ENCODE measurements at regions not wholly inside any gene's neighbourhood (a gene's known extent, or its start where the extent isn't known, plus 50 kb on each side); places are given as distances from the start of the nearest gene placed in this dataset.
"Not testable (repeated sequence)": the region's sequence is repeated elsewhere in the genome, so short reads cannot be mapped to it uniquely, and the experiment has no call there.

GRCh38 chr10:30763918-30764317, 134.4 kb upstream of the LYZL2 start:
- DNase-seq (ENCODE audit: low read depth) = no peak

GRCh38 chr10:30762620-30763019, 133.1 kb upstream of the LYZL2 start:
- no peak for DNase-seq (ENCODE audit: low read depth)

GRCh38 chr10:30759423-30759822, 129.9 kb upstream of the LYZL2 start:
- DNase-seq (ENCODE audit: low read depth) = no peak

GRCh38 chr10:30758338-30758737, 128.8 kb upstream of the LYZL2 start:
- no peak for DNase-seq (ENCODE audit: low read depth)

GRCh38 chr10:30756896-30757295, 127.3 kb upstream of the LYZL2 start:
- no peak for DNase-seq (ENCODE audit: low read depth)

GRCh38 chr10:30756151-30756550, 126.6 kb upstream of the LYZL2 start:
- no peak for DNase-seq (ENCODE audit: low read depth)

GRCh38 chr10:30755441-30755953, 125.9 kb upstream of the LYZL2 start:
- no peak for DNase-seq (ENCODE audit: low read depth)

- no peak for DNase-seq (ENCODE audit: low read depth)
These were observed 122.9 kb upstream of the LYZL2 start for GRCh38 chr10:30752481-30752881.

- peak; percentile 15 for DNase-seq (ENCODE audit: low read depth)
These were observed 122.3 kb upstream of the LYZL2 start for GRCh38 chr10:30751678-30752331.

- no peak for DNase-seq (ENCODE audit: low read depth)
These were observed 121.6 kb upstream of the LYZL2 start for GRCh38 chr10:30750971-30751677.

GRCh38 chr10:30749385-30749784, 119.8 kb upstream of the LYZL2 start:
- no peak for DNase-seq (ENCODE audit: low read depth)

GRCh38 chr10:30748152-30748973, 118.8 kb upstream of the LYZL2 start:
- no peak for DNase-seq (ENCODE audit: low read depth)

- DNase-seq (ENCODE audit: low read depth) = no peak
These were observed 118.1 kb upstream of the LYZL2 start for GRCh38 chr10:30747633-30748032.

GRCh38 chr10:30745953-30746352, 116.4 kb upstream of the LYZL2 start:
- DNase-seq (ENCODE audit: low read depth) = no peak

GRCh38 chr10:30744106-30744505, 114.6 kb upstream of the LYZL2 start:
- no peak for DNase-seq (ENCODE audit: low read depth)

- no peak for DNase-seq (ENCODE audit: low read depth)
These were observed 114.0 kb upstream of the LYZL2 start for GRCh38 chr10:30743586-30743985.

GRCh38 chr10:30742471-30742870, 112.9 kb upstream of the LYZL2 start:
- DNase-seq (ENCODE audit: low read depth) = no peak

GRCh38 chr10:30740774-30741173, 111.2 kb upstream of the LYZL2 start:
- DNase-seq (ENCODE audit: low read depth) = not testable (repeated sequence)

GRCh38 chr10:30738416-30738815, 108.9 kb upstream of the LYZL2 start:
- DNase-seq (ENCODE audit: low read depth) = no peak

- no peak for DNase-seq (ENCODE audit: low read depth)
These were observed 108.4 kb upstream of the LYZL2 start for GRCh38 chr10:30737931-30738391.

GRCh38 chr10:30736685-30737232, 107.2 kb upstream of the LYZL2 start:
- DNase-seq (ENCODE audit: low read depth) = peak; percentile 82

GRCh38 chr10:30734901-30735300, 105.3 kb upstream of the LYZL2 start:
- DNase-seq (ENCODE audit: low read depth) = no peak

Measured in HS-5 (cell line).